Sigmoid colon (tissue), 6 donors: ENCODE measurements at regions not wholly inside any gene's neighbourhood (a gene's known extent, or its start where the extent isn't known, plus 50 kb on each side); places are given as distances from the start of the nearest gene placed in this dataset.

Experiments
- DNase-seq: peaks from one replicate; pipeline ENCODE4 v3.0.0-alpha.2; 2019
- H3K27ac ChIP-seq, 4 donors: fragments of 200-600 bp; sonication (generic); one replicate each; pipeline ENCODE4 v1.5.1; 2016 to 2019; ENCODE audit warnings: mild to moderate bottlenecking in 1 of 4
- H3K27me3 ChIP-seq, 3 donors: fragments of 200-600 bp; sonication (generic); one replicate each; pipeline ENCODE4 v1.5.1; 2019; ENCODE audit warnings: mild to moderate bottlenecking in 1 of 3
- H3K36me3 ChIP-seq, 4 donors: fragments of 200-600 bp; sonication (generic); one replicate each; pipeline ENCODE4 v1.5.1; 2016 to 2019
- H3K4me1 ChIP-seq, 4 donors: fragments of 200-600 bp; sonication (generic); one replicate each; pipeline ENCODE4 v1.5.1; 2017 to 2019
- H3K4me3 ChIP-seq, 4 donors: fragments of 200-600 bp; sonication (generic); one replicate each; pipeline ENCODE4 v1.5.1; 2017 to 2019; ENCODE audit warnings: mild to moderate bottlenecking in 2 of 4, moderate library complexity in 1 of 4
- H3K9me3 ChIP-seq, 4 donors: fragments of 200-600 bp in 3 of 4; sonication (generic) in 3 of 4; one replicate each; pipeline versions ENCODE4 v1.5.1 to v1.6.1; 2013 to 2019
- CTCF ChIP-seq, 4 experiments: fragments of 450-650 bp in 3 of 4; fragments of 200-600 bp in 1 of 4; IDR thresholded peaks; one replicate each; pipeline ENCODE4 v1.5.1; 2016 to 2019; ENCODE audit warnings: antibody characterized with exemption in 4 of 4, mild to moderate bottlenecking in 3 of 4, moderate library complexity in 2 of 4
- EP300 ChIP-seq, 4 donors: sonication (generic); formaldehyde crosslinking; IDR thresholded peaks; one replicate each; pipeline ENCODE4 v1.6.1; 2017; ENCODE audit warnings: antibody characterized with exemption in 4 of 4
- POLR2A ChIP-seq, 2 donors: fragments of 450-650 bp; IDR thresholded peaks; one replicate each; pipeline ENCODE4 v1.6.1; 2016; ENCODE audit warnings: antibody characterized with exemption in 2 of 2, mild to moderate bottlenecking in 2 of 2, moderate library complexity in 2 of 2
- POLR2AphosphoS5 ChIP-seq, 4 donors: sonication (generic); formaldehyde crosslinking; IDR thresholded peaks; one replicate each; pipeline ENCODE4 v1.6.1; 2017; ENCODE audit warnings: antibody characterized with exemption in 4 of 4
- WGBS, 2 donors: extraction: QIAGEN DNeasy Blood & Tissue Kit; methylation state at CpG; one replicate each; pipeline ENCODE4 v1.1.7; 2013; 5-methylcytosine and 5-hydroxymethylcytosine counted together
- intact Hi-C: fragments of 100-400 bp; cut with DNase I; formaldehyde crosslinking; loops from one replicate; pipeline ENCODE4 v1.15.1; 2023
- donor health status: healthy with polysubstance abuse.
- donor health status: healthy.

- Histone ChIP-seq H3K4me1 (peaks cover 0 to 18% (median 14%) of the 10 kb centered on the region in 4 donors), H3K27ac (no peak overlapping the region), H3K36me3 (no peaks in the 10 kb centered on the region), H3K4me3 (no peak overlapping the region), H3K9me3 (no peaks in the 10 kb centered on the region), H3K27me3 (no peaks in the 10 kb centered on the region)
- intact Hi-C loops: loop anchor here (10.0 kb wide), 1 partner anchor 161 kb away; no protein-coding TSS in a partner anchor
- TF ChIP-seq CTCF (IDR thresholded peaks at IDR 0.05) (no peak), POLR2A (IDR thresholded peaks at IDR 0.05) (no peak), EP300 (IDR thresholded peaks at IDR 0.05) (no peak), POLR2AphosphoS5 (IDR thresholded peaks at IDR 0.05) (no peak)
- DNase-seq: no peak
- WGBS, 2 donors: 87 to 94% methylated on average over 9 of the region's 9 CpGs
These were observed 238.0 kb downstream of the BCL11B start for GRCh38 chr14:99033951-99034350.

- no peak overlapping the region for H3K4me3 ChIP-seq
- DNase-seq: no peak
- WGBS, 2 donors: 88% methylated on average over 16 of the region's 16 CpGs
- no peaks in the 10 kb centered on the region for H3K36me3 ChIP-seq
- TF ChIP-seq EP300 (IDR thresholded peaks at IDR 0.05) (no peak), CTCF (IDR thresholded peaks at IDR 0.05) (no peak), POLR2AphosphoS5 (IDR thresholded peaks at IDR 0.05) (no peak), POLR2A (IDR thresholded peaks at IDR 0.05) (no peak)
- H3K27me3 ChIP-seq: no peaks in the 10 kb centered on the region
- H3K27ac ChIP-seq: no peak overlapping the region
- no peaks in the 10 kb centered on the region for H3K9me3 ChIP-seq
- peaks cover 0 to 18% (median 14%) of the 10 kb centered on the region in 4 donors for H3K4me1 ChIP-seq
- intact Hi-C loops: loop anchor here (10.0 kb wide), 1 partner anchor 160 kb away; no protein-coding TSS in a partner anchor
These were observed 237.3 kb downstream of the BCL11B start for GRCh38 chr14:99034711-99035171.

GRCh38 chr14:99035268-99035667 lies 236.7 kb downstream of the BCL11B start:
- Histone ChIP-seq H3K4me3 (no peak overlapping the region), H3K4me1 (peaks cover 0 to 18% (median 14%) of the 10 kb centered on the region in 4 donors), H3K36me3 (no peaks in the 10 kb centered on the region), H3K27me3 (no peaks in the 10 kb centered on the region), H3K9me3 (no peaks in the 10 kb centered on the region), H3K27ac (peak overlapping the region; percentile 44 to 75 (median 57))
- TF ChIP-seq POLR2A (IDR thresholded peaks at IDR 0.05): no peak
- no peak for TF ChIP-seq CTCF (IDR thresholded peaks at IDR 0.05)
- no peak for TF ChIP-seq POLR2AphosphoS5 (IDR thresholded peaks at IDR 0.05)
- no peak for TF ChIP-seq EP300 (IDR thresholded peaks at IDR 0.05)
- peak; percentile 74 for DNase-seq
- 48 to 63% methylated on average over 4 of the region's 4 CpGs for WGBS, 2 donors
- intact Hi-C loops: loop anchor here (10.0 kb wide), 1 partner anchor 160 kb away; no protein-coding TSS in a partner anchor

GRCh38 chr14:99035712-99036610 lies 236.0 kb downstream of the BCL11B start:
- intact Hi-C loops: loop anchor here (10.0 kb wide), 1 partner anchor 159 kb away; no protein-coding TSS in a partner anchor
- H3K27me3 ChIP-seq: no peaks in the 10 kb centered on the region
- H3K4me3 ChIP-seq: peak overlapping the region in 3 of 4 donors; percentile 18 to 31 (median 28)
- 37 to 50% methylated on average over 30 of the region's 30 CpGs for WGBS, 2 donors
- peak overlapping the region; percentile 44 to 75 (median 57) for H3K27ac ChIP-seq
- TF ChIP-seq CTCF (IDR thresholded peaks at IDR 0.05) (no peak), POLR2AphosphoS5 (IDR thresholded peaks at IDR 0.05) (peak in 2 of 4 donors; percentile 49 to 68), EP300 (IDR thresholded peaks at IDR 0.05) (no peak), POLR2A (IDR thresholded peaks at IDR 0.05) (no peak)
- H3K36me3 ChIP-seq: no peaks in the 10 kb centered on the region
- no peaks in the 10 kb centered on the region for H3K9me3 ChIP-seq
- peak; percentile 94 for DNase-seq
- peaks cover 0 to 18% (median 14%) of the 10 kb centered on the region in 4 donors for H3K4me1 ChIP-seq
